GM10266 (cell line): ENCODE measurements at regions not wholly inside any gene's neighbourhood (a gene's known extent, or its start where the extent isn't known, plus 50 kb on each side); places are given as distances from the start of the nearest gene placed in this dataset.

Source experiments
- DNase-seq: peaks from one replicate; pipeline ENCODE4 v3.0.0; 2012; ENCODE audit errors: extremely low spot score
- TF ChIP-seq, protein P1 (sequence below): IDR thresholded peaks from 2 replicates; pipeline ENCODE4 v1.5.1; 2012; ENCODE audit warnings: mild to moderate bottlenecking, low read depth; ENCODE audit not compliant: control insufficient read depth, insufficient read depth; ENCODE audit errors: missing control alignments

GRCh38 chr14:62253911-62254310, 491.7 kb downstream of the SNAPC1 start:
- TF ChIP-seq, protein P1, sequence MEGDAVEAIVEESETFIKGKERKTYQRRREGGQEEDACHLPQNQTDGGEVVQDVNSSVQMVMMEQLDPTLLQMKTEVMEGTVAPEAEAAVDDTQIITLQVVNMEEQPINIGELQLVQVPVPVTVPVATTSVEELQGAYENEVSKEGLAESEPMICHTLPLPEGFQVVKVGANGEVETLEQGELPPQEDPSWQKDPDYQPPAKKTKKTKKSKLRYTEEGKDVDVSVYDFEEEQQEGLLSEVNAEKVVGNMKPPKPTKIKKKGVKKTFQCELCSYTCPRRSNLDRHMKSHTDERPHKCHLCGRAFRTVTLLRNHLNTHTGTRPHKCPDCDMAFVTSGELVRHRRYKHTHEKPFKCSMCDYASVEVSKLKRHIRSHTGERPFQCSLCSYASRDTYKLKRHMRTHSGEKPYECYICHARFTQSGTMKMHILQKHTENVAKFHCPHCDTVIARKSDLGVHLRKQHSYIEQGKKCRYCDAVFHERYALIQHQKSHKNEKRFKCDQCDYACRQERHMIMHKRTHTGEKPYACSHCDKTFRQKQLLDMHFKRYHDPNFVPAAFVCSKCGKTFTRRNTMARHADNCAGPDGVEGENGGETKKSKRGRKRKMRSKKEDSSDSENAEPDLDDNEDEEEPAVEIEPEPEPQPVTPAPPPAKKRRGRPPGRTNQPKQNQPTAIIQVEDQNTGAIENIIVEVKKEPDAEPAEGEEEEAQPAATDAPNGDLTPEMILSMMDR: no peak
- no peak for DNase-seq

DNA sequence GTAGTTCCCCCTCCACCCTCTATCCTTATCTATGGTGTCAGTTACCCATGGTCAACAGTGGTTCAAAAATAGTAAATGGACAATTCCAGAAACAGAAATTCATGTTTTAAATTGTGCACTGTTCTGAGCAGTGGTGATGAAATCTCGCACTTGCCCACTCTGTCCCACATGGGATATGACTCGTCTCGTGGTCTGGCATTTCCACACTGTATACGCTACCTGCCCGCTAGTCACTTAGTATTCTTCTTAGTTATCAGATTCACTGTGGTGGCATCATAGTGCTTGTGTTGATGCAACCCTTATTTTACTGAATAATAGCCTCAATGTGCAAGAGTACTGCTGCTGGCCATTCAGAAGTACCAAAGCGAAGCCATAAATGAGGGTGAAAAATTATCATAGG, 507.0 kb downstream of the SNAPC1 start:
- DNase-seq: no peak
- TF ChIP-seq, protein P1: no peak

DNA sequence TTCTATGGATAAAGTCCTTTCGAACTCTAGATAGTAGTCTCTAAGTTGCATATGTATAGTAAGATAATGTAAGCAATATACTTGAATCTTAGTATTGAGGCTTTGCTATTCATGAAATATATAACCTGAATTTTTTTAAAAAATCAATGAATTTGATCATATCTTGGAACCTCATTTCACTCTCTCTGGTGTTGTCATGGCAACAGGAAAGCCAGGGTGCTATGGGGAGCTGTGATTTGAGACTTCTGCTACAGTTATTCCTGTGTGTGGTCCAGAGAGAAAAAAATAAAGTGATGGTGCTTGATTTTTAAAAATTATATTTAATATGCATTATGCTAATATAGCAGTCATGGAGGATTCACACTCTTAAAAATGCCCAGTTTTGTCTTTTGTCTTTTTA, 508.0 kb downstream of the SNAPC1 start:
- TF ChIP-seq, protein P1: no peak
- DNase-seq: no peak

GRCh38 chr14:62280366-62280765, 518.1 kb downstream of the SNAPC1 start:
- DNase-seq: no peak
- TF ChIP-seq, protein P1: no peak

DNA sequence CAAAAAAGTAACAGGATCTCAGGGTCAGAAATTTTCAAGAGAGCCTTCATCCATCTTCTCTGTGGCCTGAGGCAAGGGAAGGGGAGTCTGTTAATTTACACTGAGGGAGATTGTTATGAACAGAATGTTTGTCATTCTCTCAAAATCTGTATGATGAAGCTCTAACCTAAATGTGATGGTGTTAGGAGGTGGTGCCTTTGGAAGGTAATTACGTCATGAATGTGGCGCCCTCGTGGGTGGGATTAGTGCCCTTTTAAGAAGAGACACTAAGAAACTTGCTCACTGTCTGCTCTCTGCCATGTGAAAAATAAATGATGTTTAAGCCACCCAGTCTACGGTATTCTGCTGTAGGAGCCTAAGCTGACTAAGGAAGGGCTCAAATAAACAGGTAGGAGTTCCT, 521.6 kb downstream of the SNAPC1 start:
- no peak for DNase-seq
- TF ChIP-seq, protein P1: no peak

DNA sequence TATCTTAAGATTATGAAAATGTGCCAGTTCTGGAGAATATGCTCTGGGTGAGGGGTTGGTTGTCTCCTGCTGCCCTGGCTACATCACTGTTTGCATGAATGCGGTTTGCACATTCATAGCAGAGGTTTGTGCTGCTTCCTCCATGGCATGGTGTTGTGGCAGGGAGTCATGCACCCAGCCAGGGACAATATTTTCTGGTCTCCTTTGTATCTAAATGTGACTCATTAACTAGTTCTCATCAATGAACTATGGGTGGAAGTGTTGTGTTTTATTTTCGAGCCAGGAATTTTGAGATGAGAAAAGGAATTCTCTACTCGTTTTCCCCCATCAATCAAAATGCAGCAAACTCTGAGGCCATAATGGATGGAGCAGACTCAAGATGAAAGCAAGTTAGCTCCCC, 527.3 kb downstream of the SNAPC1 start:
- DNase-seq: no peak
- TF ChIP-seq, protein P1: no peak

DNA sequence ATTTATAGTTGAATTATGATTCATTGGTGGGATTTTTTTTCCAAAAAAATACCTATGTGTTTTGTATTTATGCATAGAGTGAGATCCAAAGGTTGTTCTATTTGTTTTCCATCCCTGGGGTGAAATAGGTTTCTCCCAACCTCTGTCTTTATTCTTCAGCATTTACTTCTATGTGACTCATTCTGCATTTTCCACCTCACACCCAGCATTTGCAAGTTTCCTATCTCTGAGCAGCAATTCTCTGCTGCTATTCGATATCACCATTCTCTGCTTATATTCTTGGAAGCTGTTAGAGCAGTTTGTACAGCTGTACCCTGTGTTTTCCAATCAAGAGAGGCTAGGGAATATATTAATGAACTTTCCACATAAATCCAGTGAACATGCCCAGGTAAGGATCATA, 538.9 kb downstream of the SNAPC1 start:
- TF ChIP-seq, protein P1: no peak
- DNase-seq: no peak
